Activated T-cell treated with anti-CD3 and anti-CD28 coated beads, Interleukin-2, amount 50 U/mL, for 72 hours (primary cell): ENCODE measurements at regions not wholly inside any gene's neighbourhood (a gene's known extent, or its start where the extent isn't known, plus 50 kb on each side); places are given as distances from the start of the nearest gene placed in this dataset.

Experiments
- ATAC-seq, 2 donors: fragments of 150-1000 bp; cut with Tn5 transposase; replicated peaks in 1 of 2; 2 replicates each; pipeline ENCODE4 v1.10.0; 2021; ENCODE audit warnings: moderate library complexity in 2 of 2, mild to moderate bottlenecking in 1 of 2
- DNase-seq, 2 donors: peaks; one replicate each; pipeline ENCODE4 v3.0.0; 2021 to 2022; ENCODE audit warnings: mixed read lengths in 1 of 2
- H3K27ac Mint-ChIP-seq: one replicate; pipeline ENCODE4 v1.8.0; 2022; ENCODE audit warnings: mild to moderate bottlenecking, moderate library complexity, mixed read lengths
- H3K27me3 Mint-ChIP-seq: one replicate; pipeline ENCODE4 v1.8.0; 2022; ENCODE audit warnings: low read depth, mixed read lengths
- H3K36me3 Mint-ChIP-seq, 2 donors: one replicate each; pipeline ENCODE4 v1.8.0; 2022; ENCODE audit warnings: mixed read lengths in 2 of 2, mild to moderate bottlenecking in 1 of 2; ENCODE audit not compliant: insufficient read depth in 2 of 2
- H3K4me1 Mint-ChIP-seq: one replicate; pipeline ENCODE4 v1.8.0; 2022; ENCODE audit warnings: low read depth, mixed read lengths
- H3K4me3 Mint-ChIP-seq, 2 donors: one replicate each; pipeline ENCODE4 v1.8.0; 2022; ENCODE audit warnings: mild to moderate bottlenecking in 2 of 2, mixed read lengths in 2 of 2, moderate library complexity in 2 of 2
- H3K9me3 Mint-ChIP-seq, 2 donors: one replicate each; pipeline ENCODE4 v1.8.0; 2022; ENCODE audit warnings: mixed read lengths in 2 of 2

DNA sequence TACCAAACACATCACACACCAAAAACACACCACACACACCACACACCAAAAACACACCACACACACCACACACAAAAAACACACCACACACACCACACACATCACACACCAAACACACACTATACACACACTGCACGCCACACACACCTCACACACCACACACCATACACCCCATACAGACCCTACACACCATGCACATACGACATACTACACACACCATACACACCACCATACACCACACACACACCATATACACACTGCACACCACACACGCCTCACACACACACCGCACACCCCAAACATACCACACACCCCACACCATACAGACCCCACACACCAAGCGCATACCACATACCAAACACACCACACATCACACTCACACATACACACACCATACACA lies 226.9 kb upstream of the PKN2 start:
- Mint-ChIP-seq H3K27me3 (peaks cover 12% of the 10 kb centered on the region), H3K4me1 (no peaks in the 10 kb centered on the region), H3K27ac (no peak overlapping the region), H3K9me3 (no peaks in the 10 kb centered on the region), H3K4me3 (no peak overlapping the region), H3K36me3 (no peaks in the 10 kb centered on the region)
- DNase-seq (no peak), ATAC-seq (no peak)

DNA sequence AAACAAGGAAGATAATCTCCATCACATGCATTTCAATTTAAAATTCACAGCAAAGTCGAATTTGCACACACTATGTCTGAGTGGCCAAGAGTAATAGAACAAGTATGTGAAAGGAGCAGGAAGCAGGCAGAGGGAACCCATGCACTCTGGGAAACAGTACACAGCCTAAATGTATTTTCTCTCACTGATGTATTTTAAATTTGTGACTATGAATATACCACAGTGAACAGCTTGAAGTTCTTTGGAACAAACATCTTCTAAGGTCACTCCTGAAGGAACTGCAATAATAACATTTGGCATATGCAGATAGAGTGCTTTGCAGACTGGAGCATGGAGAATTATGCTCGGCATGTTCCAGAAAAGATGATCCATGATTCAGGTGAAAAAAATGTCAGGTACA lies 223.1 kb upstream of the PKN2 start:
- H3K4me3 Mint-ChIP-seq = no peak overlapping the region
- no peak for ATAC-seq
- no peaks in the 10 kb centered on the region for H3K4me1 Mint-ChIP-seq

DNA sequence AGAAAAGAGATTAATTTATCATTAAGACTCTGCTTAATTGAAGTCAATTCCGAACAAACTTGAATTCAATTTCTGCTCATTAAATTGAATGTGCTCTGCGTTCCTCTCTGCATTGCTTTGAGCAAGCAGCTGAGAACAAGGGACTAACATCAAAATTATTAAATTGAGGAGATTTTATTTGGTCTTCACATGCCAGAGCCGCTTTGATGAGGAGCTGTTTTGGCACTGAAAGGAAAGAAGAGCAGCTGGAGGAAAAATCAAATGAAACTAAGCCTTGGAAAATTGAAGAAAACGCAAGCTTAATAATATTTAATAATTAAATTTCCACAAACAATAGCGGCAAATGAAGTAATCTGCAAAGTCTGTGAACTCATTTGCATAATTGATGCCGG lies 222.0 kb upstream of the PKN2 start:
- Mint-ChIP-seq H3K27ac (no peak overlapping the region), H3K4me1 (no peaks in the 10 kb centered on the region), H3K36me3 (no peaks in the 10 kb centered on the region), H3K4me3 (peak overlapping the region in 1 of 2 donors; percentile 52), H3K9me3 (peaks cover 0 to 1% of the 10 kb centered on the region in 2 donors), H3K27me3 (peaks cover 9% of the 10 kb centered on the region)
- ATAC-seq (no peak), DNase-seq (no peak)

More for the DNA sequence above, 223.1 kb upstream of the PKN2 start:
- Mint-ChIP-seq H3K27ac (no peak overlapping the region), H3K27me3 (peaks cover 9% of the 10 kb centered on the region), H3K36me3 (no peaks in the 10 kb centered on the region), H3K9me3 (no peaks in the 10 kb centered on the region)
- DNase-seq = no peak

- H3K9me3 Mint-ChIP-seq = peaks cover 1% of the 10 kb centered on the region in 2 donors
- ATAC-seq (peak in 1 of 2 donors; percentile 48), DNase-seq (no peak)
- H3K4me1 Mint-ChIP-seq = no peaks in the 10 kb centered on the region
- no peaks in the 10 kb centered on the region for H3K36me3 Mint-ChIP-seq
- no peak overlapping the region for H3K27ac Mint-ChIP-seq
- H3K4me3 Mint-ChIP-seq = peak overlapping the region in 1 of 2 donors; percentile 14
- H3K27me3 Mint-ChIP-seq = peaks cover 9% of the 10 kb centered on the region
Measured at GRCh38 chr1:88462488-88463261, 221.4 kb upstream of the PKN2 start.

GRCh38 chr1:88463401-88463985 lies 220.6 kb upstream of the PKN2 start:
- Mint-ChIP-seq H3K27ac (no peak overlapping the region), H3K4me3 (no peak overlapping the region), H3K9me3 (peaks cover 1% of the 10 kb centered on the region in 2 donors), H3K36me3 (no peaks in the 10 kb centered on the region), H3K27me3 (peaks cover 9% of the 10 kb centered on the region), H3K4me1 (no peaks in the 10 kb centered on the region)
- ATAC-seq (no peak), DNase-seq (no peak)

- Mint-ChIP-seq H3K27me3 (peaks cover 9% of the 10 kb centered on the region), H3K4me1 (no peaks in the 10 kb centered on the region)
- ATAC-seq = no peak
Measured at GRCh38 chr1:88466011-88466410, 218.1 kb upstream of the PKN2 start.

GRCh38 chr1:88466899-88467580 lies 217.0 kb upstream of the PKN2 start:
- H3K27me3 Mint-ChIP-seq = peaks cover 4% of the 10 kb centered on the region
- H3K36me3 Mint-ChIP-seq = no peaks in the 10 kb centered on the region
- no peak overlapping the region for H3K27ac Mint-ChIP-seq
- H3K4me1 Mint-ChIP-seq = no peaks in the 10 kb centered on the region
- H3K9me3 Mint-ChIP-seq = peaks cover 1% of the 10 kb centered on the region in 2 donors
- ATAC-seq = no peak
- H3K4me3 Mint-ChIP-seq = no peak overlapping the region
- no peak for DNase-seq

More at GRCh38 chr1:88466011-88466410, 218.1 kb upstream of the PKN2 start:
- H3K36me3 Mint-ChIP-seq = no peaks in the 10 kb centered on the region
- no peak overlapping the region for H3K27ac Mint-ChIP-seq
- H3K4me3 Mint-ChIP-seq = no peak overlapping the region
- DNase-seq = no peak
- H3K9me3 Mint-ChIP-seq = peaks cover 1% of the 10 kb centered on the region in 2 donors

DNA sequence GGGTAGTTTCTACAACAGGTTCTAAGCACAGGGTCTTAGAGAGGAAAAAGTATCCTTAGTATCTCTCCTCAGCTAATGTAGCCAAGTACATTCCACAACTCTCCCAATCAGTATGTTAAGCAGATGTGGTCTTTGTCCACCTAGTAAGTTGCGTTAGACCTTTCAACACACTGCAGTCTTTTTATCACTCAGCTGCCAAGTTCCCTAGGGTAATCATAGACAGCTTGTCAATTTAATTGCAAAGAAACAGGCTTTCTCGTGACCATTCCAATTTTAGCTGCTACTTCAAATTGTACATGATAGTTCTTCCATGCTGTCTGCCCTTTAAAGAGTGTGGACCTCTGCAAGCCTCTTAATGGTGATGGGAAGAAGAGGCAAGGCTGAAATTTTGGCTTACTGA lies 211.8 kb upstream of the PKN2 start:
- no peaks in the 10 kb centered on the region for H3K4me1 Mint-ChIP-seq
- ATAC-seq = no peak
- H3K4me3 Mint-ChIP-seq = no peak overlapping the region
- no peak for DNase-seq
- no peak overlapping the region for H3K27ac Mint-ChIP-seq
- H3K9me3 Mint-ChIP-seq = peaks cover 0 to 1% of the 10 kb centered on the region in 2 donors
- H3K27me3 Mint-ChIP-seq = no peaks in the 10 kb centered on the region
- H3K36me3 Mint-ChIP-seq = no peaks in the 10 kb centered on the region

DNA sequence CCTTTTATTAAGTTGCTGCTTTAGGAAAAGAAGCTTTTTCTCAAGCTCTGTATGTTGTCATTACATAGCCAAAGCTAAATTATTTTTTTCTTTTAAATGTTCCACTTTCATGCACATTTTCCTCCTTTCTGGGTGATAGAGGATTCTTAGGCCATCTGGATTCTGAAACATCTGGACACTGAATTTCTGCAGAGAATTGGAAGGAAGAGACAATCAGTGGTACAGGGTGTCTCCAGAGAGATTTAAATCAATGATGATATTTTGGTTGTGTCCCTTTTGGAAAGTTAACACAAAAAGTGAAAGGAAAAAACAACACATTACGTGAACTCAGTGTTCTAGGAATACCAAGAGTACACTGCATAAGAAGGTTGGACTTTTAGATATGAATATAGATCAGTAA lies 211.4 kb upstream of the PKN2 start:
- Mint-ChIP-seq H3K36me3 (no peaks in the 10 kb centered on the region), H3K9me3 (no peaks in the 10 kb centered on the region), H3K27ac (no peak overlapping the region), H3K4me3 (no peak overlapping the region), H3K27me3 (no peaks in the 10 kb centered on the region), H3K4me1 (no peaks in the 10 kb centered on the region)
- ATAC-seq (no peak), DNase-seq (no peak)

GRCh38 chr1:88474555-88475304 lies 209.3 kb upstream of the PKN2 start:
- H3K4me1 Mint-ChIP-seq = no peaks in the 10 kb centered on the region
- no peak for DNase-seq
- ATAC-seq = no peak
- H3K9me3 Mint-ChIP-seq = no peaks in the 10 kb centered on the region
- no peak overlapping the region for H3K4me3 Mint-ChIP-seq
- no peaks in the 10 kb centered on the region for H3K27me3 Mint-ChIP-seq
- H3K36me3 Mint-ChIP-seq = no peaks in the 10 kb centered on the region
- no peak overlapping the region for H3K27ac Mint-ChIP-seq

- no peak for DNase-seq
- Mint-ChIP-seq H3K4me3 (no peak overlapping the region), H3K27ac (no peak overlapping the region), H3K27me3 (peaks cover 17% of the 10 kb centered on the region), H3K36me3 (no peaks in the 10 kb centered on the region), H3K4me1 (no peaks in the 10 kb centered on the region), H3K9me3 (no peaks in the 10 kb centered on the region)
- ATAC-seq = no peak
Measured at GRCh38 chr1:88484881-88485280, 199.2 kb upstream of the PKN2 start.

DNA sequence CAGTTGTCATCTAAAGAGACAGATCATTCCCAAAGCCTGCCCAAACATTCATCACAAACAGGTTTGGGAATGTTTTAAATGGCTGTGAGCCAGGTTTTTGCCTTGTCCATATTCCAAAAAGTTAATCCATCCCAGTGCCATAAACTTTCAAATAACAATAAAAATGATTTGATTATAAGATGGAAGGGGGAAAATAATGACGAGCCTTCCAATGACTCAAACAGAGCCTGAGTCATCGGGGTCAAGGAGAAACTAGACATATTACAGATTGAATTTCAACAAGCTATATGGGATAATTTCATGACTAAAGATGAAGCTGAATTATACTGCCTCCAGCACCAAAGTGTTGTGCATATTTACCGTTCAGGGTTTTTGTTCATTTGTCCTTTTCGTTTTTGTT lies 195.8 kb upstream of the PKN2 start:
- Mint-ChIP-seq H3K4me1 (no peaks in the 10 kb centered on the region), H3K27ac (no peak overlapping the region), H3K36me3 (no peaks in the 10 kb centered on the region), H3K27me3 (peaks cover 3% of the 10 kb centered on the region), H3K4me3 (no peak overlapping the region), H3K9me3 (no peaks in the 10 kb centered on the region)
- DNase-seq (no peak), ATAC-seq (no peak)

DNA sequence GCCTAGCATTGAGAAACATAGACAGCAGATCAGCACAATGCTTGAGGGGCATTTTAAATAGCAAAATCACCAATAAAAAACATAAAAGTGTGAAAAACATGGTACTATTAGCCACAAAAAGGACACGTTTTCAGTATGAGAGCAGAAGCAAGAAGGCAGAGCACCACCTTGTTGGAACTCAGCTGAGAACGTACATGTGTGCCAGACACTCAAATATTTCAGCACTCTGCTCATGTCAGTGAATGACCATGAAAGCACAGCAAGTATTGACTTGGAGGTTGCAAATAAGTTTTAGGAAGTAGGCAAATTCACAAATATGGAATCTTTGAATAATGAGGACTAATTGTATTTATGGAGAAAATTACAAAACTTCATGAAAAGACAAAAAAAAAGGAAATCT lies 193.4 kb upstream of the PKN2 start:
- no peak for ATAC-seq
- no peaks in the 10 kb centered on the region for H3K4me1 Mint-ChIP-seq

More for the DNA sequence above, 193.4 kb upstream of the PKN2 start:
- Mint-ChIP-seq H3K27ac (no peak overlapping the region), H3K27me3 (no peaks in the 10 kb centered on the region), H3K4me3 (no peak overlapping the region), H3K9me3 (no peaks in the 10 kb centered on the region), H3K36me3 (no peaks in the 10 kb centered on the region)
- no peak for DNase-seq
